GM18951 (cell line): ENCODE measurements at regions not wholly inside any gene's neighbourhood (a gene's known extent, or its start where the extent isn't known, plus 50 kb on each side); places are given as distances from the start of the nearest gene placed in this dataset.

ENCODE experiments used
- POLR2A ChIP-seq: IDR thresholded peaks from 4 replicates; pipeline ENCODE4 v1.6.1; 2011; ENCODE audit warnings: mild to moderate bottlenecking; ENCODE audit not compliant: insufficient read length, insufficient read depth; ENCODE audit errors: extremely low read depth
- in situ Hi-C: fragments of 300-500 bp; cut with MboI; formaldehyde crosslinking; loops from one replicate; pipeline ENCODE4 v1.12.0; 2022; ENCODE audit warnings: low sequenced_read_pairs, mixed read lengths, inconsistent platforms; ENCODE audit not compliant: unreplicated experiment

DNA sequence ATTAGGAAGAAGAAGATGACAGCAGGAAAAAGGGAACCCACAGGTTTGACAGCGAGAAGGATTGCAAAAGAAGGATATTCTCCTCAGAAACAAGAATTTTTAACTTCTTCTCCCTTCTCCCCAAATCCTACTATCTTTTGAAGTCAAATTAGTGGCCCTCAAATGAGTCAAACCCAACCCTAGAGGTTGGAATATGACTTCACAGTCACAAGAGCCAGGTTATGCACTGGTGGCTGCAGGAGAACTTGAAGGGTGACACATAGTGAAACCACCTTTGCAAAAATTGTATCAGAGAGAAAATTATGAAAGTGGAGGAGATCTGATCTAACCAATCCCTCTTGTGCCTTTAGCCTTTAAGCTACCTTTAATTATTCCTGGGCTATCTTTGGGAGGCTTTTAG lies 386.2 kb upstream of the CCDC196 start:
- no peak for TF ChIP-seq POLR2A
- in situ Hi-C loops = no loop called here

DNA sequence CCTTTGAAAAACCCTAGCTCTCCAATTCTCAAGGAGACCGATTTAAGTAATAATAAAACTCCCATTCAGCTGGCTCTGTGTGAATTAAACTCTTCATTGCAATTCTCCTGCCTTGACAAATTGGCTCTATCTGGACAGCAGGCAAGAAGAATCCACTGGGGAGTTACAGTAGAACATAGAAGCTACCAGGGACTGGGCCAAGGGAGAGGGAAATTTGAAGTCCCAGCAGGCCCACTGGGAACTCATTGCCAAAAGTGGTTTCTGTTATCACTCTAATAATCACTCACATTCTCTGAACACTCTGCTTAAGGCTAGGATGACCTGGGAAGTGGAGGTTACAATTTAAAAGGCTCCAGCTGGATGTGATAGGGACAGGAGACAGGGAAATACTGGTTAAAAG lies 384.5 kb upstream of the CCDC196 start:
- in situ Hi-C loops = no loop called here
- no peak for TF ChIP-seq POLR2A

DNA sequence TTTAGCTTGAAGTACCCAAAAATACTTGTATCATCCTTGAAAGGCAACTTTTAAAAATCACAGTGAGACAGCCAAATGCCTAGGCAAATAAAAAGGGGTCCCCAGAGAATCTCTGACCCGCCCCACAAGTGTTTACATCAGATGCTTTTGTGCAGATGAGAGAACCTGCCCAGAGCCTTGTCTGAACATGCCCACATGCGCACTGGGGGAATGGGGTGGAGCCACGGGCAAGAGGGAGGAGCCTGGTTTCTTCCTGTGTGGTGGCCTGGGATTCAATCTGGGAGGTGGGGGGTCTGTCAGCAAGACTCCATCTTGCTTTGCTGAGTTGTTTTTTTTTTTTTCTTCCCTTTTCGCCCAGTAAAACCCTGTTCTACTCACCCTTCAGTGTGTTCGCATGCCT lies 381.7 kb upstream of the CCDC196 start:
- in situ Hi-C loops = no loop called here
- no peak for TF ChIP-seq POLR2A

DNA sequence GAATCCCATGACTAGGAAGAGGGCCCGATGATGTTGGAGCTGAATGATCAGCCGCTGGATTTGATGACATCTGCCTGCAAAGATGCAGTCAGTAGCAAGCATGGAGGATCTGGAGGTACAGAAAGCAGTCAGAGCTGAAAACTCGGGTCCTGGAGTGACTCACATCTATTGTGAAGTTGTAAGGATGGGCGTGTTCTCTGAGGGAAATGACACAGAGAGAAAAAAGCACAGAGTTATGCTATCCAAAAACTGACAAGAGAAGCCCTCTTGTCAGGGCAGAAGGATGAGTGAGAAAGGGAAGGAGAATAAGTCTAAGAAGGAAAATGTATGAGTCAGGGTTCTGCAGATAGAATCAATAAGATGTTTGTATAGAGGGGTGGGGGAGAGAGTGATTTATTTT lies 380.4 kb upstream of the CCDC196 start:
- in situ Hi-C loops = no loop called here
- TF ChIP-seq POLR2A = no peak

DNA sequence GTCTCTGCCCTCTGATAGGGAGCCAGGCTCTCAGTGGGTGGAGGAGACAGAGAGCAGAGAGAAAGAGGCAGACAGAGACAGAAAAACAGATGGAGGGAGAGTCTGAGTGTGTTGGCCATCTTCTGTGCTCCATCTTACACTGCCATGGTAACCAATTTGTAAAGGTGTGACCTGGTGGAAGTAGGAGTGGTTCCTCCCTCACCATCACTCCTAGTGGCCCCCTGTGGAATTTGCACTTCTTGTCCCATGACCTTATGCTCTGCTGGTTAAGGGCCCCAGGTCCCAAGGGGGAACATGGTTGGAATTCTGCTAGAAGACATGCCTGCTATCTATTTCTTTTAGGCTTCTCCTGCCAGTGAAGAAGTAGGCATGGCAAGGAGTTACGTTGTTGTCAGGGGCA lies 376.7 kb upstream of the CCDC196 start:
- in situ Hi-C loops = no loop called here
- TF ChIP-seq POLR2A = no peak

DNA sequence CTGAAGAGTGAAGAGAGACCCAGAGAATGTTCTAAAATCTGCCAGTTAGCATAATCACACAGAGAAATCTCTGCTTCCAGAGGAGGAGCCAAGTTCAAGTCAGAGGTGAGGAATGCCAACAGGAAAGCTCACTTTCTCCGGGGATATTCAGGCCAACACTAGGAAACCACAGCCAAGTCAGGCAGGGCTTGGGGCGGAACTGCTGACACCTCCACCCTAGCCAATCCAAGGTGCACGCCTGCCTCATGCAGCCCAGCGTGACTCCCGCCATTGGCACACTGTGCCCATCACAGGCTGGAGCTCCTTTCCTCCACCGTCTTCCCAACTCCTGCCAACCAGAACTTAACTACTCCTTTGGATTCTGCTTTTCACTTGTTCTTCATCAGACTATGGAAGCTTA lies 374.3 kb upstream of the CCDC196 start:
- no peak for TF ChIP-seq POLR2A

DNA sequence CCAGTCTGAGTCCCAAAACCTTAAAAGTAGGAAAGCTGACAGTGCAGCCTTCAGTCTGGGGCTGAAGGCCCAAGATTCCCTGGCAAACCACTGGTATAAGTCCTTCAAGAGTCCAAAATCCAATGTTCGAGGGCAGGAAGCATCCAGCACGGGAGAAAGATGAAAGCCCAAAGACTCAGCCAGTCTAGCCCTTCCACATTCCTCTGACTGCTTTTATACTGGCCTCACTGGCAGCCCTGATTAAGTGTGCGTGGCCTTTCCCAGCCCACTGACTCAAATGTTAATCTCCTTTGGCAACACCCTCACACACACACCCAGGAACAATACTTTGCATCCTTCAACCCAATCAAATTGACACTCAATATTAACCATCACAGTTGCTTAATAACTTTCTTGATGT lies 372.1 kb upstream of the CCDC196 start:
- no peak for TF ChIP-seq POLR2A
- in situ Hi-C loops = no loop called here

More for the DNA sequence above, 374.3 kb upstream of the CCDC196 start:
- in situ Hi-C loops = no loop called here

DNA sequence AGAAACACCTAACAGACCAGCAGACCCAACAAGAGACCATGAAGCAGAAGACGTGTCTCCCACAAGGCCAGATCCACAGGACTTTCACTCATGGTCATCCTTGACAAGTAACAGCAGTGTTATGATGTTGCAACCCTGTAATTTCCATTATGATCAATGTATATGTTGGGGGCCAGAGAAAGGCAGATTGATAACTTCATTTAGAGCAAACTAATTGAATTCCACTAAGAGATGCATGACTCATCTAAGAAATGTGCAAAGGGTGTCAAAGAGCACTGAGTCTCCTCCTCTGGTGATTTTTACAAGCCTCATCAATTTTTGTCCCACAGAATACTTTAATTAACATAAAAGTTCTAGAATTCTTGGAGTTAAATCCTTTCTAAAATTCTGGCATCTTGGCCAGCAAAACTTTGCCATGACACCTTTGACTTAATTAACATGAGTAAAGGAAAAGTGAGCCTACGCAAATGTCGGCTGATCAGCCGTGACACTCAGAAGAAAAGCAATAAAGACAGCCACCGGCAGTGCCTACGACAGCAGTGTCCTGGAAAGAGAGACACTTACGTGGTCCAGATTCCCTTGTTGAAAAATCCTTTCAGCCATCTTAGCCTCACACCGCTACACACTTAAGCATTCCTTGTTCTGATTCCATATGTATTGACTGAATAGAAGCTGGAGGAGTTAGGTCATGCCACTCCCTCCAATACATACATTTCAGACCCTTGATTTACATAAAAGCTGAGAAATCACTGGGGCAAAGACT lies 370.2 kb upstream of the CCDC196 start:
- TF ChIP-seq POLR2A = no peak
- in situ Hi-C loops = no loop called here

DNA sequence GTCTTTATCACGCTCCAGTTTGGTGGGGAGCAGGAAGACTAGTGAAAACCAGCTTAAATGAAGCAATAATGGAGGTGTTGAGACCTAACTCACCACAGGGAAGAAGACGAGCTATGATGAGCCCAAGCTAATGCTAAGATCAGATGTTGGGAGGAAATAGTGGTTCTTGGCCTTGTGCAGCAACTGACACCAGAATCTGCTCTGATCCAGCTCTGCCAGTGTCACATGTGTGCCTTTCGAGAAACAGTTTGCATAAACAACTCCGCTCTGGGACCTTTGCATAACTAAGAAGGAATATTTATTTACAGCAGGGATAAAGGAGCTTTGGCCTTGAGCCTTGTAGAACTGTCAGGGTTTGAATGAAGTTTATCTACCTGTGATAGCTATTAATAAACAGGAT lies 369.4 kb upstream of the CCDC196 start:
- in situ Hi-C loops = no loop called here
- no peak for TF ChIP-seq POLR2A

DNA sequence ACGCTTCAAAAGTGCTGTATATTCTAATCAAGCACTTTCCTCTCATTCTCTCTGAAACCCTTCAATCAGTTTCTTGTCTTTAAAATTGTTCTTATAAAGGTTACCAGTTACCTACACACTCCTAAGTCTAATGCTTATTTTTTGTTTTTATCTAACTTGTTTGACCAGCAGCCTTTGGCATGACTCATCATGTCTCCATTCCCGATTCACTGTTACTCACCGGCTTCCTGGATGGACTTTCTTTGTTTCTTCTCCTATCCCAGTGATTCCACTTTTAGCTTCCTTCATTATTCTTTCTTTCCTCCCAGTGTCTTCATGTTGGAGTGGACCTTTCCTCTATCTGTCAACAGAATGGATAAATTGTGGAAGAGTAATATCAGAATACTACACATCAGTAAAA lies 368.6 kb upstream of the CCDC196 start:
- TF ChIP-seq POLR2A = no peak
- in situ Hi-C loops = no loop called here

DNA sequence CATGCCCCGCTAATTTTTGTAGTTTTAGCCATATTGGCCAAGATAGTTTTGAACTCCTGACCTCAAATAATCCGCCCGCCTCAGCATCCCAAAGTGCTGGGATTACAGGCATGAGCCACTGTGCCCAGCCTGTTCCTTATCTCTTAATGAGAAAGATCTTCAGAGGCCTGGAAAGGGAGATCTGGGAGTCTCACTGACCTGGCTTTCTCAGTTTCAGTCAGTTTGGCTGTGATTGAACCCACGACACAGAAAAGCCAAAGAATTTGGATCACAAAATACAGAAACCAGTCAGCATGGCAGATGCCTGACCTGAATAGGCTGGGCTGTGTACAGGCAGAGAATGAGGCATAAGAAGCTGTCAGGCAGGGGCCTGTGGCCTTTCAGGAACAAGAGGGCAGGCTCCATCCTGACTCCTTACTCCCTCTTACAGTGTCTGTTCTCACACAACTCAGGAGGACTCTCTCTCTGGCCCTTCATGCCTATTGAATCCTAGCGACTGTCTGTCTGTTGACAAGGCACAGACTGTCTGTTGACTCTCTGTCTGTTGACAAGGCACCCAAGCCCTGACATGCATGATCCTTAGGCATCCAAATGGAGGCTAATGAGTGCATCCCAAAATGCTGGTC lies 366.5 kb upstream of the CCDC196 start:
- in situ Hi-C loops = no loop called here
- no peak for TF ChIP-seq POLR2A

DNA sequence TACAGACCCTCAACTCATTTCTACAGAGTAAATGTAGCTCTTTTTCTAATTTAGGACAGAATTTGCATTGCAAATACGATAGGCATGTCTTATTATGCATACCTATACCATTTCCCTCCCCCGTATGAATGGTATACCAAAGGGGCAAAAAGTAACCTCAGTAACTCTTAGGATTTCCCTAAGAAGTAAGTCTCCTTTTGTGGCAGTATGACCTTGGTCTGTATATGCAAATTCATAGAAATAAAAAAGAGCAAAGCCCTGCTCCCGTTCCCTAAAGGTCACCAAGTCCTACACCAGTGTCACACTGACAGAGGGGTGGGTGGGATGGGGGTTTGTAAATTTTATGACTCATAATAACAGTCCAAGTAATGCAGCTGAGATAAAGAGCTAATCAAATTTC lies 365.8 kb upstream of the CCDC196 start:
- no peak for TF ChIP-seq POLR2A
- in situ Hi-C loops = no loop called here

DNA sequence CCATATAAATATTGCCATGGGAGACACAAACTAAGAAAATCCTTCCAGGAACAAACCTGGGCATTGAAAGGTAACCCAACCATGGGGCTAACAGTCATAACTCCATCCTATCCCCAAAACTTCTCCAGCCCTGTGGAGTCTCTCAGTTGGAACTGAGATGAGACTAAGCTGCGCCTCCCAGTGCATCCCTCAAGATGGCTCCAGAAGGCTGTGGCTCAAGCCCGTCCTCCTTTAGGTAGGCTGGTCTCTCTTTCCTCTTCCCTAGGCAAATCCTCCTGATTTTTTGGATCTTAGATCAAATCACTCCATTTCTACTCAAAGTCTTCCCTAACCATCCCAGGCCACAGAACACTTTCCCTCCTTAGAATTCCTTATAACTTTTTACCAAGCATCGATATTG lies 364.3 kb upstream of the CCDC196 start:
- in situ Hi-C loops = no loop called here

DNA sequence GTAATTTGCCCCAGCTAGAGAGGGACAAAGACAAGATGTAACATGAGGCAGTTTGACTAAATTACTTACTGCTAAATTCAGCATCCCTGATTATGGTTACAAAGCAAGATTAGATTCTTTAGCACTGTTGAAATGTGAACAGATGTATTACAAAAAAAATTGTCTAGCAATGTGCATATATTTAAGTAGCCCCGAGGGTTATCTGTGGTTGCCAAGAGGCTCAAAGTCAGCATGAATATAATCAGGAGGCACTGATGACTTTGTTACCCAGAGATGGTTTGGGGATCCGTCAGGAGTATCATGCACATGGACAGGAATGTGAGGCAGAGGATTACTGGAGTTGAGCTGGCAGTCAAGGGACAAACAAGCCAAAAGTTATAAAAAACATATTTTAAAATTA lies 356.9 kb upstream of the CCDC196 start:
- in situ Hi-C loops = no loop called here
- TF ChIP-seq POLR2A = no peak

More for the DNA sequence above, 364.3 kb upstream of the CCDC196 start:
- TF ChIP-seq POLR2A = no peak
